Testis (tissue), 2 donors: ENCODE measurements at regions not wholly inside any gene's neighbourhood (a gene's known extent, or its start where the extent isn't known, plus 50 kb on each side); places are given as distances from the start of the nearest gene placed in this dataset.
"Not testable (repeated sequence)": the region's sequence is repeated elsewhere in the genome, so short reads cannot be mapped to it uniquely, and the experiment has no call there.

Source experiments
- DNase-seq: peaks from one replicate; pipeline ENCODE4 v3.0.0-alpha.2; 2019
- H3K27ac ChIP-seq, 2 donors: fragments of 200-600 bp; sonication (generic); one replicate each; pipeline ENCODE4 v1.5.1; 2019
- H3K27me3 ChIP-seq: fragments of 200-600 bp; sonication (generic); one replicate; pipeline ENCODE4 v1.5.1; 2019
- H3K36me3 ChIP-seq: fragments of 200-600 bp; sonication (generic); one replicate; pipeline ENCODE4 v1.5.1; 2017; ENCODE audit warnings: low read depth; ENCODE audit errors: missing control alignments
- H3K4me1 ChIP-seq: fragments of 200-600 bp; sonication (generic); one replicate; pipeline ENCODE4 v1.5.1; 2019
- H3K4me3 ChIP-seq, 2 donors: fragments of 200-600 bp; sonication (generic); one replicate each; pipeline ENCODE4 v1.5.1; 2017 to 2019
- H3K9me3 ChIP-seq: fragments of 200-600 bp; sonication (generic); one replicate; pipeline ENCODE4 v1.5.1; 2017
- POLR2A ChIP-seq: fragments of 450-650 bp; IDR thresholded peaks from one replicate; pipeline ENCODE4 v1.6.1; 2017; ENCODE audit warnings: antibody characterized with exemption, mild to moderate bottlenecking, moderate library complexity
- WGBS, 2 donors: methylation state at CpG; one replicate each; pipeline ENCODE4 v1.1.5; 2018; 5-methylcytosine and 5-hydroxymethylcytosine counted together
- intact Hi-C: fragments of 100-400 bp; cut with DNase I; formaldehyde crosslinking; loops from one replicate; pipeline ENCODE4 v1.15.1; 2023; ENCODE audit warnings: low total_unique reads
- TF ChIP-seq, protein P1 (sequence below), 3 experiments: fragments of 450-650 bp in 2 of 3; fragments of 200-600 bp in 1 of 3; sonication (generic) in 1 of 3; IDR thresholded peaks; one replicate each; pipeline ENCODE4 v1.5.1; 2016 to 2019; ENCODE audit warnings: antibody characterized with exemption in 3 of 3, mild to moderate bottlenecking in 2 of 3, moderate library complexity in 1 of 3

DNA sequence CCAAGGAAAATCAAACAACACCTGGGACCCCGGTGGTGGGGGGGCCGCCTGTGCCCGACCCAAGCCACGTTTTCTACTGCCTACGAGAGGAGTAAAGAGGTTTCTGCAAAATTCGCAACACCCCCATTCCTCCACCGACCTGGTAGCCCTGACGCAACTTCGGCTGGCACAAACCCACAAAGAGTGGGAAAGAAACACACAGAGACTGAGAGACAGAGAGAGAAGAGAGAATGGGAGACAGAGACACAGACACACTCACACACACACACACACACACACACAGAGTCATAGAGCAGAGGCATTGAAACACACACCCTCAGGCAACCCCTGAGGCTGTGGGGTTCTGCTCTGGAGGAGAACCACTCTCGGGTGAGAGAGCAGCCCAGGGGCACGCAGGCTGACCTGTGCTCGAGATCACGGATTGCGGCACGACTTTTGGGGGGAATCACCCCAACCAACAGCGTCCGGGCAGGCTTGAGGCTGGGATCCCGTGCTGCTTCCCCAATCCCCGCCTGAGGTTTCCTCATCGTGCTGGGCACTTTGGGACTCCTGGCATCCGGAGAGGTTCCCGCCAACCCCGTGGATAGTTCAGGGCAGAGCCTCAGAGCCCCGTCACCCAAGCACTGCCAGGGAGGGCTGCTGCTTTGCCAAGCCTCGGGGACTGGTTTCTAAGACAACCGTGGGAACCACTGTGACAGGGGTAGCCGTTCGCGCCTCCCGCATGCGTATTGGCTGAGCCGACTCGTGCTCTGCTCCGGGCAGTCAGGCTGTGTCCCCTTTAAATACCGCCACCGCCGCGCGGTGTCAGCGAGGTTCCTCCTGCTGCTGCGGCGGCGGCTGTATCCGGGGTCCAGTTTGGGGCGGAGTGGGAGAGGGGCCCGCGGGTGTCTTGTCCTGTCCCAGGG lies 682.4 kb upstream of the TPTE start:
- no peaks in the 10 kb centered on the region for H3K27me3 ChIP-seq
- intact Hi-C loops, result no loop called here
- no peak overlapping the region for H3K4me3 ChIP-seq
- H3K36me3 ChIP-seq, result no peaks in the 10 kb centered on the region
- peak; percentile 47 for DNase-seq
- H3K4me1 ChIP-seq, result no peaks in the 10 kb centered on the region
- 50 to 55% methylated on average over 44 to 47 of the region's 47 CpGs for WGBS, 2 donors
- TF ChIP-seq, protein P1, sequence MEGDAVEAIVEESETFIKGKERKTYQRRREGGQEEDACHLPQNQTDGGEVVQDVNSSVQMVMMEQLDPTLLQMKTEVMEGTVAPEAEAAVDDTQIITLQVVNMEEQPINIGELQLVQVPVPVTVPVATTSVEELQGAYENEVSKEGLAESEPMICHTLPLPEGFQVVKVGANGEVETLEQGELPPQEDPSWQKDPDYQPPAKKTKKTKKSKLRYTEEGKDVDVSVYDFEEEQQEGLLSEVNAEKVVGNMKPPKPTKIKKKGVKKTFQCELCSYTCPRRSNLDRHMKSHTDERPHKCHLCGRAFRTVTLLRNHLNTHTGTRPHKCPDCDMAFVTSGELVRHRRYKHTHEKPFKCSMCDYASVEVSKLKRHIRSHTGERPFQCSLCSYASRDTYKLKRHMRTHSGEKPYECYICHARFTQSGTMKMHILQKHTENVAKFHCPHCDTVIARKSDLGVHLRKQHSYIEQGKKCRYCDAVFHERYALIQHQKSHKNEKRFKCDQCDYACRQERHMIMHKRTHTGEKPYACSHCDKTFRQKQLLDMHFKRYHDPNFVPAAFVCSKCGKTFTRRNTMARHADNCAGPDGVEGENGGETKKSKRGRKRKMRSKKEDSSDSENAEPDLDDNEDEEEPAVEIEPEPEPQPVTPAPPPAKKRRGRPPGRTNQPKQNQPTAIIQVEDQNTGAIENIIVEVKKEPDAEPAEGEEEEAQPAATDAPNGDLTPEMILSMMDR (IDR thresholded peaks at IDR 0.05), result no peak
- no peak for TF ChIP-seq POLR2A
- no peak overlapping the region for H3K27ac ChIP-seq
- H3K9me3 ChIP-seq, result no peaks in the 10 kb centered on the region

- intact Hi-C loops, H3K27ac ChIP-seq, H3K36me3 ChIP-seq, H3K4me3 ChIP-seq, DNase-seq, H3K9me3 ChIP-seq, H3K4me1 ChIP-seq, H3K27me3 ChIP-seq: not testable (repeated sequence)
- WGBS, 2 donors, result 68 to 94% methylated on average over 1 of the region's 1 CpG
Measured at GRCh38 chr21:9844106-9844505, 677.3 kb upstream of the TPTE start.

- DNase-seq, result not testable (repeated sequence)
- 65 to 72% methylated on average over 7 of the region's 7 CpGs for WGBS, 2 donors
Measured at GRCh38 chr21:9847511-9847910, 673.9 kb upstream of the TPTE start.

DNA sequence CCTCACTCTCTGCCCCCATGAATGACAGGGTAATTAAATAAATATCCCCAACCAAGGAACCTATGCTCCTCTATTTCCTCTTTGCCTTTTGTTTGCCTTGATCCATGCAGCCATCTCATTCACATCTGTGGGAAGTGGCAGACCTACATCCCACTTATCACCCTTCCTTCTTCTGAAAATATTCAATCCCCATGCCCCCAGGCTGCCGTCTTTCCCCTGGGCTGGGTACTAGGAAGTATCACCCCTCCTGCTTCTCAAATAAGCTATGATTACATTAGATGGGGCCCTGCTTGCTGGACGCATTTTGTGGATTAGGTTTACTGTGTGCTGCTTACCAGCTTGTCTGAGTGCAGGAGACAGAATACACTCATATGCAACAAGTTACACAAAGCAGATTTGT lies 670.2 kb upstream of the TPTE start:
- intact Hi-C loops, H3K36me3 ChIP-seq, H3K9me3 ChIP-seq, H3K27ac ChIP-seq, DNase-seq, H3K27me3 ChIP-seq, H3K4me1 ChIP-seq, H3K4me3 ChIP-seq: not testable (repeated sequence)
- WGBS, 2 donors, result 40 to 71% methylated on average over 2 of the region's 2 CpGs

More at GRCh38 chr21:9847511-9847910, 673.9 kb upstream of the TPTE start:
- H3K36me3 ChIP-seq, intact Hi-C loops, H3K27me3 ChIP-seq, H3K9me3 ChIP-seq, H3K4me1 ChIP-seq, H3K27ac ChIP-seq, H3K4me3 ChIP-seq: not testable (repeated sequence)

- DNase-seq, H3K4me1 ChIP-seq, intact Hi-C loops, H3K4me3 ChIP-seq, H3K9me3 ChIP-seq, H3K27me3 ChIP-seq, H3K36me3 ChIP-seq, H3K27ac ChIP-seq: not testable (repeated sequence)
- 59 to 73% methylated on average over 6 to 7 of the region's 7 CpGs for WGBS, 2 donors
Measured at GRCh38 chr21:9851695-9852094, 669.7 kb upstream of the TPTE start.

GRCh38 chr21:9857563-9857962 lies 663.8 kb upstream of the TPTE start:
- H3K36me3 ChIP-seq, intact Hi-C loops, H3K4me1 ChIP-seq, H3K27me3 ChIP-seq, H3K9me3 ChIP-seq, H3K4me3 ChIP-seq, DNase-seq, H3K27ac ChIP-seq: not testable (repeated sequence)
- 55 to 59% methylated on average over 9 of the region's 9 CpGs for WGBS, 2 donors

GRCh38 chr21:9859865-9860264 lies 661.5 kb upstream of the TPTE start:
- 66 to 79% methylated on average over 1 of the region's 1 CpG for WGBS, 2 donors
- intact Hi-C loops, H3K4me1 ChIP-seq: not testable (repeated sequence)

DNA sequence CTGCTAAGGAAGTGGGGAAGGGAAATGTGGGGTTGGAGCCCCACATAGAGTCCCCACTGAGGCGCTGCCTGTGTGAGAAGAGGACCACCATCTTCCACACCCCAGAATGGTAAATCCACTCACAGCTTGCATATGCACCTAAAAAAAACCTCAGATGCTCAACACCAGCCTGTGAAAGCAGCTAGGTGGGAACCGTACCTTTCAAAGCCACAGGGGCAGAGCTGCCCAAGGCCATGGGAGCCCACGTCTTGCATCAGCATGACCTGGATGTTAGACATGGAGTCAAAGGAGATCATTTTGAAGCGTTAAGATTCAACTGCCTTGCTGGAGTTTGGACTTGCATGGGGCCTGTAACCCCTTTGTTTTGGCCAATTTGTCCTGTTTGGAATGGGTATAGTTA lies 658.9 kb upstream of the TPTE start:
- H3K36me3 ChIP-seq, H3K9me3 ChIP-seq, intact Hi-C loops, DNase-seq, H3K4me1 ChIP-seq, H3K4me3 ChIP-seq, H3K27me3 ChIP-seq, H3K27ac ChIP-seq: not testable (repeated sequence)
- 59 to 60% methylated on average over 4 of the region's 4 CpGs for WGBS, 2 donors

More at GRCh38 chr21:9859865-9860264, 661.5 kb upstream of the TPTE start:
- DNase-seq, H3K9me3 ChIP-seq, H3K27ac ChIP-seq, H3K36me3 ChIP-seq, H3K4me3 ChIP-seq, H3K27me3 ChIP-seq: not testable (repeated sequence)

DNA sequence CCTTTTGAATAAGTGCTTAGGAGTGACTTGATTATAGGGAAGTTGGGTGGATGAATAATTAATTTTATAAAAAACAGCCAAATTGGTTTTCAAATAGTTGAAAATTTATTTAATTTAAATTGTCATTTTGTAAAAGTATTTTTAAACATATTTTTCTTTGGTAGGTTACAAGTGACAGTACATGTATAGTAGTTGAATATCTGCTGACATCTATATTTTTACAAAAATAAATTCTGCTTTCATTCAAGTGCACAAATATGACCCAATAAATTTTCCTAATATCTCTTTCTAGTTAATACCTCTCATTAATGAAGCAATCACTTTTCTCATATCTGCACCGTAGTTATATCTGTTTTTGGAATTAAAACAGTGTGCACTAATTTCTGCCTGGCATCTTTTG lies 653.6 kb upstream of the TPTE start:
- H3K36me3 ChIP-seq, H3K27me3 ChIP-seq, H3K27ac ChIP-seq, intact Hi-C loops, H3K9me3 ChIP-seq, DNase-seq, H3K4me1 ChIP-seq, H3K4me3 ChIP-seq: not testable (repeated sequence)
- WGBS, 2 donors, result 58 to 63% methylated on average over 1 of the region's 1 CpG

DNA sequence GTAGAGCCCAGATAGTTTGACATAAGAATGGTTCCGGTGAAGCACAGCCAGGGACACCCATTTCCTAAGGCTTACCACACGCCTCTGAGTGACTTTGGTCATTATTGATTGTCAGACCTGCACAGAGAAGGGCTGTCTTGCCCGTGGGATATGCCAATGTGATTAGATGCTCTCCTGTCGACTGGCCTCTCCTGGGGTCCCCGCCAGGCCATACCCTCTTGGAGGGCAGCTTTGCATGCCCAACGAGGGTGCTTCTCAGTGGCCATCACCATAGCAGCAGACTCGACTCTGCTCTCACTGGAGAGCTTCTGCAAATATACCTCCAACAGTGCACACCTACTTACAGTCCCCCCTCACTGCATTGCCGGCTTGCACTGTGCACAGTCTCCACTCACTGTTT lies 648.3 kb upstream of the TPTE start:
- intact Hi-C loops, H3K27ac ChIP-seq, H3K4me1 ChIP-seq, H3K27me3 ChIP-seq, H3K36me3 ChIP-seq, DNase-seq, H3K9me3 ChIP-seq, H3K4me3 ChIP-seq: not testable (repeated sequence)
- 50 to 57% methylated on average over 8 of the region's 8 CpGs for WGBS, 2 donors

- H3K27ac ChIP-seq, DNase-seq, H3K4me1 ChIP-seq, H3K36me3 ChIP-seq, intact Hi-C loops, H3K27me3 ChIP-seq, H3K9me3 ChIP-seq, H3K4me3 ChIP-seq: not testable (repeated sequence)
- 50 to 57% methylated on average over 3 to 5 of the region's 5 CpGs for WGBS, 2 donors
Measured at GRCh38 chr21:9874136-9874535, 647.2 kb upstream of the TPTE start.
